NCI-H187 (cell line): ENCODE measurements at regions not wholly inside any gene's neighbourhood (a gene's known extent, or its start where the extent isn't known, plus 50 kb on each side); places are given as distances from the start of the nearest gene placed in this dataset.
"Not testable (repeated sequence)": the region's sequence is repeated elsewhere in the genome, so short reads cannot be mapped to it uniquely, and the experiment has no call there.

Source experiments
- DNase-seq, 2 experiments: peaks; one replicate each; lab custom pipeline; 2025; lab: John Stamatoyannopoulos, UW

GRCh38 chr6:68059899-68060298 lies 575.2 kb upstream of the ADGRB3 start:
- DNase-seq, result no peak

- no peak for DNase-seq
Measured at GRCh38 chr6:68059261-68059660, 575.8 kb upstream of the ADGRB3 start.

- DNase-seq, result not testable (repeated sequence)
Measured at GRCh38 chr6:68056596-68056995, 578.5 kb upstream of the ADGRB3 start.

GRCh38 chr6:68054756-68055155 lies 580.3 kb upstream of the ADGRB3 start:
- DNase-seq, result no peak

GRCh38 chr6:68053805-68054373 lies 581.2 kb upstream of the ADGRB3 start:
- DNase-seq, result no peak

- DNase-seq, result no peak
Measured at GRCh38 chr6:68052234-68052633, 582.8 kb upstream of the ADGRB3 start.

- no peak for DNase-seq
Measured at GRCh38 chr6:68049562-68049961, 585.5 kb upstream of the ADGRB3 start.

GRCh38 chr6:68046756-68047155 lies 588.3 kb upstream of the ADGRB3 start:
- DNase-seq, result no peak

GRCh38 chr6:68046302-68046701 lies 588.8 kb upstream of the ADGRB3 start:
- no peak for DNase-seq

GRCh38 chr6:68045193-68045592 lies 589.9 kb upstream of the ADGRB3 start:
- no peak for DNase-seq

- no peak for DNase-seq
Measured at GRCh38 chr6:68044264-68044663, 590.8 kb upstream of the ADGRB3 start.

GRCh38 chr6:68043122-68043398 lies 592.0 kb upstream of the ADGRB3 start:
- DNase-seq, result no peak

GRCh38 chr6:68042339-68043121 lies 592.6 kb upstream of the ADGRB3 start:
- DNase-seq, result no peak

- DNase-seq, result no peak
Measured at GRCh38 chr6:68040780-68041179, 594.3 kb upstream of the ADGRB3 start.

GRCh38 chr6:68040312-68040778 lies 594.7 kb upstream of the ADGRB3 start:
- DNase-seq, result no peak

- no peak for DNase-seq
Measured at GRCh38 chr6:68039641-68040311, 595.3 kb upstream of the ADGRB3 start.

GRCh38 chr6:68038815-68039408 lies 596.2 kb upstream of the ADGRB3 start:
- DNase-seq, result no peak

- no peak for DNase-seq
Measured at GRCh38 chr6:68032217-68032616, 602.9 kb upstream of the ADGRB3 start.

GRCh38 chr6:68031054-68031453 lies 604.0 kb upstream of the ADGRB3 start:
- DNase-seq, result no peak

- no peak for DNase-seq
Measured at GRCh38 chr6:68026483-68026882, 608.6 kb upstream of the ADGRB3 start.

- no peak for DNase-seq
Measured at GRCh38 chr6:68025764-68026163, 609.3 kb upstream of the ADGRB3 start.

- DNase-seq, result no peak
Measured at GRCh38 chr6:68024570-68025269, 610.4 kb upstream of the ADGRB3 start.
